PC-3 (cell line): ENCODE measurements at regions not wholly inside any gene's neighbourhood (a gene's known extent, or its start where the extent isn't known, plus 50 kb on each side); places are given as distances from the start of the nearest gene placed in this dataset.
"Not testable (repeated sequence)": the region's sequence is repeated elsewhere in the genome, so short reads cannot be mapped to it uniquely, and the experiment has no call there.

Experiments used
- ATAC-seq: fragments of 200-7000 bp; cut with Tn5 transposase; 2 replicates; pipeline ENCODE4 v1.9.1; 2020; ENCODE audit warnings: mild to moderate bottlenecking, moderate library complexity
- BruUV-seq: library from RNA; stranded (reverse); fragments of 400-500 nt; replicated peaks from 2 replicates; lab custom pipeline; 2021; lab: Mats Ljungman, UMichigan
- CTCF ChIA-PET: fragments of 300-600 bp; sonication (Branson Sonifier 250); formaldehyde crosslinking; loops from one replicate; lab custom pipeline; 2022; ENCODE audit warnings: antibody characterized with exemption; lab: Charles Lee
- POLR2A ChIA-PET: fragments of 300-600 bp; sonication (Branson Sonifier 250); formaldehyde crosslinking; loops from one replicate; lab custom pipeline; 2022; ENCODE audit warnings: antibody characterized with exemption; ENCODE audit not compliant: unreplicated experiment; lab: Charles Lee
- DNase-seq: peaks from one replicate; pipeline ENCODE4 v3.0.0-alpha.2; 2015
- H2AFZ ChIP-seq: fragments of 300-600 bp; sonication (generic); 2 replicates; pipeline ENCODE4 v1.6.0; 2016; ENCODE audit warnings: antibody characterized with exemption, low read length
- H3F3A ChIP-seq: fragments of 300-600 bp; sonication (generic); one replicate; pipeline ENCODE4 v1.6.0; 2017; ENCODE audit warnings: antibody characterized with exemption, low read length, control low read depth, mild to moderate bottlenecking; ENCODE audit not compliant: unreplicated experiment
- H3K27ac ChIP-seq: fragments of 300-600 bp; sonication (generic); 2 replicates; pipeline ENCODE4 v1.5.1; 2016; ENCODE audit warnings: mild to moderate bottlenecking, low read length
- H3K27me3 ChIP-seq: fragments of 300-600 bp; sonication (generic); 2 replicates; pipeline ENCODE4 v1.6.1; 2016; ENCODE audit warnings: low read length, mixed read lengths
- H3K36me3 ChIP-seq: fragments of 300-600 bp; sonication (generic); 2 replicates; pipeline ENCODE4 v1.6.1; 2016; ENCODE audit warnings: low read depth, mixed run types, low read length, mixed read lengths
- H3K4me1 ChIP-seq: fragments of 300-600 bp; sonication (generic); 2 replicates; pipeline ENCODE4 v1.5.1; 2016; ENCODE audit warnings: low read length; ENCODE audit not compliant: insufficient read depth
- H3K4me2 ChIP-seq: fragments of 300-600 bp; sonication (generic); 2 replicates; pipeline ENCODE4 v1.6.0; 2016; ENCODE audit warnings: low read length
- H3K4me3 ChIP-seq: fragments of 300-600 bp; sonication (generic); 2 replicates; pipeline ENCODE4 v1.5.1; 2016; ENCODE audit warnings: mild to moderate bottlenecking, low read length, mixed read lengths
- H3K79me2 ChIP-seq: fragments of 300-600 bp; sonication (generic); 2 replicates; pipeline ENCODE4 v1.6.1; 2017; ENCODE audit warnings: low read length, mixed read lengths
- H3K9ac ChIP-seq: fragments of 300-600 bp; sonication (generic); 2 replicates; pipeline ENCODE4 v1.6.0; 2016; ENCODE audit warnings: mild to moderate bottlenecking, low read length
- H3K9me2 ChIP-seq: fragments of 300-600 bp; sonication (generic); replicated peaks from 2 replicates; pipeline ENCODE4 v1.6.1; 2016; ENCODE audit warnings: mixed run types, low read length, mixed read lengths
- H3K9me3 ChIP-seq: fragments of 300-600 bp; sonication (generic); 2 replicates; pipeline ENCODE4 v1.6.1; 2016; ENCODE audit warnings: low read length, mixed read lengths
- H4K20me1 ChIP-seq: fragments of 300-600 bp; sonication (generic); 2 replicates; pipeline ENCODE4 v1.6.1; 2016; ENCODE audit warnings: low read length, mixed read lengths
- EZH2 ChIP-seq: fragments of 300-600 bp; sonication (generic); IDR thresholded peaks from one replicate; pipeline ENCODE4 v1.6.1; 2017; ENCODE audit warnings: antibody characterized with exemption, mild to moderate bottlenecking, low read length; ENCODE audit not compliant: unreplicated experiment
- EZH2phosphoT487 ChIP-seq: fragments of 300-600 bp; sonication (generic); IDR thresholded peaks from 2 replicates; pipeline ENCODE4 v1.6.1; 2018; ENCODE audit warnings: mild to moderate bottlenecking, antibody characterized with exemption, low read length, borderline replicate concordance
- intact Hi-C: fragments of 100-400 bp; cut with micrococcal nuclease; formaldehyde crosslinking; loops from 2 replicates; pipeline ENCODE4 v1.9.0; 2023
- TF ChIP-seq, protein P1 (sequence below): fragments of 300-600 bp; sonication (generic); conservative IDR thresholded peaks from 2 replicates; pipeline ENCODE4 v1.5.1; 2017; ENCODE audit warnings: antibody characterized with exemption, low read depth, mild to moderate bottlenecking, low read length

DNA sequence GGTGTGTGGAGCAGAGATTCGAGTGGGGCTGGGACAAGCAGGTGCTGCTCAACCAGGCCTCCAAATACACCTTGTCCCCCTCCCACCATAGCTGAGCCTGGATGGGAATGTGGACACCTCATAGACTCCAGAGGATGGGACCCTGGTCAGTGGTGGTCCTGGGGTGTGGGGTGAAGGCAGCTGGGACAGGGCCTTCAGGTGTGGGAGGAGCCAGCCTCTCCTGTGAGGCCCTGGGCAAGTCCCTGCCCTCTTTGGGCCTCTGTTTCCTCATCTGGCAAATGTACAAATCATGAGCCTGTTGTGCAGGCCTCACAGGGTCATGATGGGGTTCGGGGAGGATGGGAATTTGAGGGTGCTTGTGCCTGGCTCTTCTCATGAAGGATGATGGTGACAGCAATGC lies 362.9 kb upstream of the NUPR2 start:
- no TSS peak for BruUV-seq
- peaks cover 14% of the 10 kb centered on the region; the same call in 1 of the 2 replicates for H3K9me3 ChIP-seq
- no peaks in the 10 kb centered on the region for H3K36me3 ChIP-seq
- TF ChIP-seq EZH2phosphoT487 (no peak), EZH2 (no peak)
- TF ChIP-seq, protein P1, sequence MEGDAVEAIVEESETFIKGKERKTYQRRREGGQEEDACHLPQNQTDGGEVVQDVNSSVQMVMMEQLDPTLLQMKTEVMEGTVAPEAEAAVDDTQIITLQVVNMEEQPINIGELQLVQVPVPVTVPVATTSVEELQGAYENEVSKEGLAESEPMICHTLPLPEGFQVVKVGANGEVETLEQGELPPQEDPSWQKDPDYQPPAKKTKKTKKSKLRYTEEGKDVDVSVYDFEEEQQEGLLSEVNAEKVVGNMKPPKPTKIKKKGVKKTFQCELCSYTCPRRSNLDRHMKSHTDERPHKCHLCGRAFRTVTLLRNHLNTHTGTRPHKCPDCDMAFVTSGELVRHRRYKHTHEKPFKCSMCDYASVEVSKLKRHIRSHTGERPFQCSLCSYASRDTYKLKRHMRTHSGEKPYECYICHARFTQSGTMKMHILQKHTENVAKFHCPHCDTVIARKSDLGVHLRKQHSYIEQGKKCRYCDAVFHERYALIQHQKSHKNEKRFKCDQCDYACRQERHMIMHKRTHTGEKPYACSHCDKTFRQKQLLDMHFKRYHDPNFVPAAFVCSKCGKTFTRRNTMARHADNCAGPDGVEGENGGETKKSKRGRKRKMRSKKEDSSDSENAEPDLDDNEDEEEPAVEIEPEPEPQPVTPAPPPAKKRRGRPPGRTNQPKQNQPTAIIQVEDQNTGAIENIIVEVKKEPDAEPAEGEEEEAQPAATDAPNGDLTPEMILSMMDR, result no peak
- no peaks in the 10 kb centered on the region for H4K20me1 ChIP-seq
- H3F3A ChIP-seq, result no peaks in the 10 kb centered on the region
- intact Hi-C loops, result no loop called here
- ChIA-PET POLR2A (no interaction called here), CTCF (no interaction called here)
- no peaks in the 10 kb centered on the region for H3K9me2 ChIP-seq
- ATAC-seq (no peak), DNase-seq (no peak)
- no peaks in the 10 kb centered on the region for H3K27me3 ChIP-seq
- H3K4me2 ChIP-seq, result no peak overlapping the region
- no peaks in the 10 kb centered on the region for H3K79me2 ChIP-seq
- H3K4me1 ChIP-seq, result no peaks in the 10 kb centered on the region
- no peak overlapping the region for H3K9ac ChIP-seq
- H3K4me3 ChIP-seq, result no peak overlapping the region
- H2AFZ ChIP-seq, result no peak overlapping the region
- no peak overlapping the region for H3K27ac ChIP-seq

DNA sequence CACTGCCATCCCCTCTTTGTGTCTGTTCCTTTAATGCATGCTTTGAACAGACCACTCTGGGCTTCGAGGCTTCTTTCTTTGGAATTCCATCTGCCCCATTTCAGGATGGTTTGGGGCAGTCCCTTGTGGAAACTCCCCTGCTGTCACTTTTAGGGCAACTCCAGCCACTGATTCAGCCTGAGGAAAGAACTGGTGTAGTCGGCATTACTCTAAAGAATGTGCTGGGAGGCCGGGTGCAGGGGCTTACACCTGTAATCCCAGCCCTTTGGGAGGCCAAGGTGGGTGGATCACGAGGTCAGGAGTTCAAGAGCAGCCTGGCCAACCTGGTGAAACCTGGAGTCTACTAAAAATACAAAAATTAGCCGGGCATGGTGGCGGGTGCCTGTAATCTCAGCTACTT lies 358.1 kb upstream of the NUPR2 start:
- Histone ChIP-seq H3F3A (no peaks in the 10 kb centered on the region), H4K20me1 (no peaks in the 10 kb centered on the region), H3K4me2 (no peak overlapping the region), H3K9me2 (no peaks in the 10 kb centered on the region), H3K4me1 (no peaks in the 10 kb centered on the region), H3K27me3 (no peaks in the 10 kb centered on the region), H3K27ac (no peak overlapping the region), H3K9ac (no peak overlapping the region), H3K36me3 (no peaks in the 10 kb centered on the region), H3K4me3 (no peak overlapping the region), H3K79me2 (no peaks in the 10 kb centered on the region), H2AFZ (no peak overlapping the region), H3K9me3 (peaks cover 13% of the 10 kb centered on the region)
- BruUV-seq, result no TSS peak
- POLR2A ChIA-PET, result no interaction called here
- DNase-seq (no peak), ATAC-seq (no peak)
- CTCF ChIA-PET, result no interaction called here
- intact Hi-C loops, result no loop called here
- TF ChIP-seq EZH2phosphoT487 (no peak), EZH2 (no peak)
- TF ChIP-seq, protein P1, result no peak

DNA sequence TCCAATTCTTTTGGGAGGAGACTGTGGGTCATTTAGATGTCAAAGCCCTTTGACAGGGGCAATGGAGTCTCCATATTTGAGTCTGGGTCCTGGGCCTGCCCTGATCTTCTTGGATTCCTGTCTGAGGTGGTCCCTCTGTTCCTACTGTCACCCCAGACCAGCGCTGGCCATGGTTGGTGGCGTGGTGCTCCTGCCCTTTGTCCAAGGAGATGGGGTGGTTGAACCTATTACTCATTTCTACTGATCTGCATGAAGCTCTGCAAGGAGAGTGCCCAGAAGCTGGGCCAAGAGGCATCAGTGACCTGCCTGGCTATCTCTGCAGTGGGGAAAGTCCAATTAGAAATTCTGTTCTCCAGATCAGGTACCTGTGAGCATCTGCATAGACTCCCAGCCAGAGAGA lies 355.6 kb upstream of the NUPR2 start:
- ATAC-seq (no peak), DNase-seq (no peak)
- H3K9ac ChIP-seq, result no peak overlapping the region
- H3K27me3 ChIP-seq, result no peaks in the 10 kb centered on the region
- no peaks in the 10 kb centered on the region for H3F3A ChIP-seq
- POLR2A ChIA-PET, result no interaction called here
- H3K4me2 ChIP-seq, result no peak overlapping the region
- no peak for TF ChIP-seq EZH2
- TF ChIP-seq, protein P1, result no peak
- TF ChIP-seq EZH2phosphoT487, result no peak
- intact Hi-C loops, result no loop called here
- H2AFZ ChIP-seq, result no peak overlapping the region
- no TSS peak for BruUV-seq
- no peaks in the 10 kb centered on the region for H3K36me3 ChIP-seq
- no peaks in the 10 kb centered on the region for H3K9me2 ChIP-seq
- no peak overlapping the region for H3K27ac ChIP-seq
- CTCF ChIA-PET, result no interaction called here
- no peaks in the 10 kb centered on the region for H3K79me2 ChIP-seq
- peaks cover 25% of the 10 kb centered on the region for H3K9me3 ChIP-seq
- H3K4me1 ChIP-seq, result no peaks in the 10 kb centered on the region
- H3K4me3 ChIP-seq, result no peak overlapping the region
- no peaks in the 10 kb centered on the region for H4K20me1 ChIP-seq

DNA sequence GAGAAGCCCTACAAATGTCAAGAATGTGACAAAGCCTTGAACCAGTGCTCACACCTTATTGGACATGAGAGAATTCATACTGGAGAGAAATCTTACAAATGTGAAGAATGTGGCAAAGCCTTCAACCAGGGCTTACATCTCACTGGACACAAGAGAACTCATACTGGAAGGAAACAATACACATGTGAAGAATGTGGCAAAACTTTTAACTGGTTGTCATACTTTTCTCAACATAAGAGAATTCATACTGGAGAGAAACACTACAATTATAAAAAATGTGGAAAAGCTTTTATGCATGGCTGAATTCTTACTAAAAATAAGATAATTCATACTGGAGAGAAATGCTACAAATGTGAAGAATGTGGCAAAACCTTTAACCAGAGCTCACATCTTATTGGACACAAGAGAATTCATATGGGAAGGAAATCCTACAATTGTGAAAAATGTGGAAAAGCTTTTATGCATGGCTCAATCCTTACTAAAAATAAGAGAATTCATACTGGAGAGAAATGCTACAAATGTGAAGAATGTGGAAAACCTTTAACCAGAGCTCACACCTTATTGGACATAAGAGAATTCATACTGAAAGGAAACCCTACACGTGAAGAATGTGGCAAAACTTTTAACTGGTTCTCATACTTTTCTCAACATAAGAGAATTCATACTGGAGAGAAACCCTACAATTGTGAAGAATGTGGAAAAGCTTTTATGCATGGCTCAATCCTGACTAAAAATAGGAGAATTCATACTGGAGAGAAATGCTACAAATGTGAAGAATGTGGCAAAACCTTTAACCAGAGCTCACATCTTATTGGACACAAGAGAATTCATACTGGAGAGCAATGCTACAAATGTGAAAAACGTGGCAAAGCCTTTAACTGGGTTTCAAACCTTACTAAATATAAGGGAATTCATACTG lies 350.6 kb upstream of the NUPR2 start:
- POLR2A ChIA-PET, result not testable (repeated sequence)

More for the DNA sequence above, 350.6 kb upstream of the NUPR2 start:
- H3K9ac ChIP-seq, CTCF ChIA-PET, H3K27ac ChIP-seq, H2AFZ ChIP-seq, ATAC-seq, H3K4me3 ChIP-seq, H3K9me2 ChIP-seq, H3K79me2 ChIP-seq, H3K36me3 ChIP-seq, H4K20me1 ChIP-seq, H3K27me3 ChIP-seq, BruUV-seq, DNase-seq, H3K4me1 ChIP-seq, intact Hi-C loops, H3K4me2 ChIP-seq, H3F3A ChIP-seq: not testable (repeated sequence)
- H3K9me3 ChIP-seq, result peaks cover 55% of the 10 kb centered on the region
